Breast epithelium (tissue), 4 donors: ENCODE measurements at regions not wholly inside any gene's neighbourhood (a gene's known extent, or its start where the extent isn't known, plus 50 kb on each side); places are given as distances from the start of the nearest gene placed in this dataset.

Experiments used
- DNase-seq, 2 donors: peaks; one replicate each; pipeline ENCODE4 v3.0.0-alpha.2; 2019; ENCODE audit warnings: low spot score in 2 of 2
- H3K27ac ChIP-seq, 2 donors: fragments of 200-600 bp; sonication (generic) in 1 of 2; one replicate each; pipeline ENCODE4 v1.5.1; 2016 to 2019; ENCODE audit warnings: mild to moderate bottlenecking in 1 of 2
- H3K27me3 ChIP-seq, 2 donors: fragments of 200-600 bp; sonication (generic) in 1 of 2; one replicate each; pipeline versions ENCODE4 v1.5.1 to v1.6.0; 2017 to 2019; ENCODE audit warnings: control low read depth in 1 of 2, mild to moderate bottlenecking in 1 of 2
- H3K36me3 ChIP-seq: fragments of 200-600 bp; one replicate; pipeline ENCODE4 v1.5.1; 2019
- H3K4me1 ChIP-seq, 2 donors: fragments of 200-600 bp; sonication (generic); one replicate each; pipeline ENCODE4 v1.5.1; 2016 to 2019; ENCODE audit warnings: control low read depth in 1 of 2
- H3K4me3 ChIP-seq, 3 donors: fragments of 200-600 bp; sonication (generic); 1 replicate in 2 of 3; 2 replicates in 1 of 3; pipeline ENCODE4 v1.5.1; 2016 to 2019; ENCODE audit warnings: mild to moderate bottlenecking in 3 of 3, moderate library complexity in 2 of 3
- H3K9me3 ChIP-seq, 2 donors: fragments of 200-600 bp; sonication (generic) in 1 of 2; one replicate each; pipeline ENCODE4 v1.5.1; 2016 to 2019; ENCODE audit warnings: control low read depth in 1 of 2
- POLR2A ChIP-seq: fragments of 450-650 bp; IDR thresholded peaks from one replicate; pipeline ENCODE4 v1.6.1; 2016; ENCODE audit warnings: antibody characterized with exemption, mild to moderate bottlenecking, moderate library complexity
- POLR2AphosphoS5 ChIP-seq, 3 donors: sonication (generic); formaldehyde crosslinking; IDR thresholded peaks; one replicate each; pipeline ENCODE4 v1.6.1; 2017; ENCODE audit warnings: antibody characterized with exemption in 3 of 3
- intact Hi-C: fragments of 100-400 bp; cut with DNase I; formaldehyde crosslinking; loops from one replicate; pipeline ENCODE4 v1.15.1; 2023; ENCODE audit warnings: low total_unique reads
- TF ChIP-seq, protein P1 (sequence below), 3 donors: fragments of 450-650 bp; IDR thresholded peaks; one replicate each; pipeline ENCODE4 v1.5.1; 2016 to 2017; ENCODE audit warnings: antibody characterized with exemption in 3 of 3, mild to moderate bottlenecking in 3 of 3, moderate library complexity in 3 of 3

DNA sequence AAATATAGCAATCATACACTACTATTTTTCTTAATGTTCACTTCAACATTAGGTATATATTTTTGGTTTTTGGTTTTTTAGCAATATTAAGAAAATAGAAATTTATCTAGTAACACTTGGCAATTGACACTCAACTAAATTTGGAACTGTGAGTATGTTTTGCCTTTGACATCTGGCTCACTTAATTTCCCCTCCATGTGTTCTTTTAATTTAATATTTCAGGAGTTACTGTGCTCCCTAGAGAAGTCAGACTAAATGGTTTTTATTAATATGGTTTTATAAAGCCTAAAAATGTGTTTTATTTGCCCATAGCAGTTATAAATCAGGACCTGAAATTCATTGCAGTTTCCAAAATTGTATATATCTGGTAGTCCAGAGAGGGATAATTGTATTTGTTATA, 175.3 kb upstream of the AVPR1A start:
- intact Hi-C loops: no loop called here
- no peak for DNase-seq
- Histone ChIP-seq H3K27me3 (no peaks in the 10 kb centered on the region), H3K27ac (no peak overlapping the region), H3K4me1 (no peaks in the 10 kb centered on the region), H3K4me3 (no peak overlapping the region), H3K9me3 (no peaks in the 10 kb centered on the region), H3K36me3 (no peaks in the 10 kb centered on the region)
- TF ChIP-seq POLR2A (no peak), POLR2AphosphoS5 (IDR thresholded peaks at IDR 0.05) (no peak)
- TF ChIP-seq, protein P1, sequence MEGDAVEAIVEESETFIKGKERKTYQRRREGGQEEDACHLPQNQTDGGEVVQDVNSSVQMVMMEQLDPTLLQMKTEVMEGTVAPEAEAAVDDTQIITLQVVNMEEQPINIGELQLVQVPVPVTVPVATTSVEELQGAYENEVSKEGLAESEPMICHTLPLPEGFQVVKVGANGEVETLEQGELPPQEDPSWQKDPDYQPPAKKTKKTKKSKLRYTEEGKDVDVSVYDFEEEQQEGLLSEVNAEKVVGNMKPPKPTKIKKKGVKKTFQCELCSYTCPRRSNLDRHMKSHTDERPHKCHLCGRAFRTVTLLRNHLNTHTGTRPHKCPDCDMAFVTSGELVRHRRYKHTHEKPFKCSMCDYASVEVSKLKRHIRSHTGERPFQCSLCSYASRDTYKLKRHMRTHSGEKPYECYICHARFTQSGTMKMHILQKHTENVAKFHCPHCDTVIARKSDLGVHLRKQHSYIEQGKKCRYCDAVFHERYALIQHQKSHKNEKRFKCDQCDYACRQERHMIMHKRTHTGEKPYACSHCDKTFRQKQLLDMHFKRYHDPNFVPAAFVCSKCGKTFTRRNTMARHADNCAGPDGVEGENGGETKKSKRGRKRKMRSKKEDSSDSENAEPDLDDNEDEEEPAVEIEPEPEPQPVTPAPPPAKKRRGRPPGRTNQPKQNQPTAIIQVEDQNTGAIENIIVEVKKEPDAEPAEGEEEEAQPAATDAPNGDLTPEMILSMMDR (IDR thresholded peaks at IDR 0.05): no peak

DNA sequence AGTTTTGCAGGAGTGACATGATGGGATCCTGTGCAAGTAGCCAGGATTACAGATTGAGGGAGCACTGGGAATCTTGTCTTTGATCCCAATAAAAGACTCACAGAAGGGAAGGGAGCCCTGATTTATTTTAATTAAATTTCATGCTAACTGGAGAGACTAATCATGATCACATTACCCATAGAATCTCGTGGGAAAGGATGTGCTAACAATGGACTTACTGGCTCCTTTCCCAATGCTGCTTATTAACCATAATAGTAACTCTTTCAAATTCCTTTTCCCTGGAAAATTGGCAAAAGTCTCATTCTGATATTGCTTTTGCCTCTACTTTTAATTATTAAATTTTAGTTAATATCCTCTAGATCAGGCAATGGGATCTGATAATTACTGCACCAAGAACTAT, 174.8 kb upstream of the AVPR1A start:
- Histone ChIP-seq H3K4me3 (no peak overlapping the region), H3K4me1 (no peaks in the 10 kb centered on the region), H3K27me3 (no peaks in the 10 kb centered on the region), H3K9me3 (no peaks in the 10 kb centered on the region), H3K27ac (no peak overlapping the region), H3K36me3 (no peaks in the 10 kb centered on the region)
- intact Hi-C loops: loop anchor here (2.0 kb wide), 1 partner anchor 71 kb away; no protein-coding TSS in a partner anchor
- TF ChIP-seq POLR2A: no peak
- no peak for DNase-seq

DNA sequence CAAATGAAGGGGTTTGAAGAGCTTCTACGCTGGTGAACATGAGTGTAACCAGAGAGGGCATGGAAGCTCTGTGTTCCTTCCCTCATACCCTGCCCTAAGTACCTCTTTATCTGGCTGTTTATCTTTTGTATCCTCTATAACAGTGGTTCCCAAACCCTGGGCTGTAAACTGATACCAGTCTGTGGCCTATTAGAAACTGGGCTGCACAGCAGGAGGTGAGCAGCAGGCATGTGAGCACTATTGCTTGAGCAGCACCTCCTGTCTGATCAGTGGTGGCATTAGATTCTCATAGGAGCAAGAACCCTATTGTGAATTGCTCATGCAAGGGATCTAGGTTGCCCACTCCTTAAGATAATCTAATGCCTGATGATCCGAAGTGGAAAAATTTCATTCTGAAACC, 172.9 kb upstream of the AVPR1A start:
- intact Hi-C loops: loop anchor here (2.0 kb wide), 1 partner anchor 69 kb away; no protein-coding TSS in a partner anchor
- Histone ChIP-seq H3K27ac (no peak overlapping the region), H3K36me3 (no peaks in the 10 kb centered on the region), H3K4me3 (no peak overlapping the region), H3K4me1 (no peaks in the 10 kb centered on the region), H3K27me3 (no peaks in the 10 kb centered on the region), H3K9me3 (no peaks in the 10 kb centered on the region)
- TF ChIP-seq POLR2AphosphoS5 (IDR thresholded peaks at IDR 0.05): no peak
- no peak for TF ChIP-seq POLR2A
- TF ChIP-seq, protein P1 (IDR thresholded peaks at IDR 0.05): no peak
- DNase-seq: no peak

DNA sequence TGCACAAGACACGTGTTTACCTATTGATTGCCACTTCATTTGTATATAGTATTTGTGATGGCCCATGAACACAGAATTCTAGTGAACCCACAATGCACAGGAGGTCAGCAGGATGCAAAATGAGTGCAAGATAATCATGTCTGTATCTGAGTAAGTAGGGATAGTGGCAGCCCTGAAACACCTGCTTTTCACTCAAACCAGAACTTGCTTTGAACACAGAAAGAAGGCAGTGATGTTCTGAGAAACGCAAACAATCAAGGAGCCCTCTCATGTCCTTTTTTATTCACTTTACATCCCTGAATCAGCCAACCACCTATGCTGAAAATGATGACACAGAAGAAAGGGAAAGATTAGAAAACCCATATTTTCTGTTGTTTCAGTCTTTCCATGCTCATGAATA, 170.4 kb upstream of the AVPR1A start:
- Histone ChIP-seq H3K4me1 (no peaks in the 10 kb centered on the region), H3K9me3 (peaks cover 0 to 6% of the 10 kb centered on the region in 2 donors), H3K27ac (no peak overlapping the region), H3K36me3 (no peaks in the 10 kb centered on the region), H3K27me3 (no peaks in the 10 kb centered on the region), H3K4me3 (no peak overlapping the region)
- DNase-seq: no peak
- intact Hi-C loops: no loop called here
- TF ChIP-seq, protein P1 (IDR thresholded peaks at IDR 0.05): no peak
- TF ChIP-seq POLR2AphosphoS5 (IDR thresholded peaks at IDR 0.05): no peak
- TF ChIP-seq POLR2A: no peak

DNA sequence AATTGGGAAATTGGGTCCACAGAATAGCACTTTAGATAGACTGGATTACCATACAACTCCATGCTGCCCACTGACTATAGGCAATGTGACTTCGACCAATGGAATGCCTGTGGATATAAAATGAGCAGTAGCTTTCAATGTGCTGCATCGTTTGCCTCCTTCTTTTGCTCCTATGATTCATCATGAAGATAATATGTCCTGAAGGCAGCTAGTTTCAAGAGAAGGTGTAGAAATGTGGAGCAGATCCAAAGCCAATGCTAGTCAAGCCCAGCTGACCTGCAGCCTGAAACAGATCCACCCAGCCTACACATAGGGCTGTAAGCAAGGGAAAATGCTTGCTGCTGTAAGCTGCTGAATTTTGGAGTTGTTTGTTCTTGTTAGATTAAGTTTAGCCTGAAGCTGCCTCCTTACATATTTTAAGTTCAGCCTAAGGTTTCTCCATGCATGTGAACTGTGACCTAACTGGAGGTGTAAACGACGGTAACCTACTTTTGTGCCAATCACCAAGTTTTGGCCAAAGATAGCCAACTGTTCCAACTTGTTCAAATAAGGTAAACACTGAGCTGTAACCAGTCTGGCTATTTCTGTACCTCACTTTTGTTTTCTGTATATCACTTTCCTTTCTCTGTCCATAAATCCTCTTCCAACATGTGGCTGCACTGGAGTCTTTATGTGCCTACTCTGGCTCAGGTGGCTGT, 169.1 kb upstream of the AVPR1A start:
- TF ChIP-seq, protein P1 (IDR thresholded peaks at IDR 0.05): no peak
- no peak for TF ChIP-seq POLR2A
- TF ChIP-seq POLR2AphosphoS5 (IDR thresholded peaks at IDR 0.05): no peak
- Histone ChIP-seq H3K27me3 (no peaks in the 10 kb centered on the region), H3K9me3 (peaks cover 0 to 6% of the 10 kb centered on the region in 2 donors), H3K4me3 (no peak overlapping the region), H3K36me3 (no peaks in the 10 kb centered on the region), H3K4me1 (no peaks in the 10 kb centered on the region), H3K27ac (no peak overlapping the region)
- no peak for DNase-seq
- intact Hi-C loops: no loop called here
